Endometrium (tissue), 2 donors: ENCODE measurements at regions not wholly inside any gene's neighbourhood (a gene's known extent, or its start where the extent isn't known, plus 50 kb on each side); places are given as distances from the start of the nearest gene placed in this dataset.

Experiments
- FAIRE-seq: peaks from 2 replicates; lab custom pipeline; 2012; peaks lifted over from hg19 to GRCh38; lab: Jason Lieb, UNC
- donor health status: control.
- donor health status: control.

DNA sequence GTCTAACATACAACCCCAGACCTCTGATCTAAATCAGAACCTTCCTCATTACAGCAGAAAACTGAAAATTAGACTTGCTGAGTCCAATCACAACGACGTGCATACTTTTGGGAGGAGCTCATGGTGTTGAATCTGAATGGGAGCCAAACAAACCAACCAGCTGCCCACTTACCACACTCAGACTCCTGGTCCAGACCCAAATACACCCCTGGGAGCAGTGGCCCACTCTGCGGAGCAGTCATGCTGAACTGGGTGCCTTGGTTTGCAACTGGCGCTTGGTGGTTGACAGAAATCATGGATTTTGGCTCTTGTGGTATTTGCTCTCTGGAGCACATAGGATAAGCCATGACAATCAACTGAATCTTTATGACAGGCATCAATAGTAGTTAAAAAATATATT is 253.6 kb upstream of the TNP1 start:
- no peak for FAIRE-seq

DNA sequence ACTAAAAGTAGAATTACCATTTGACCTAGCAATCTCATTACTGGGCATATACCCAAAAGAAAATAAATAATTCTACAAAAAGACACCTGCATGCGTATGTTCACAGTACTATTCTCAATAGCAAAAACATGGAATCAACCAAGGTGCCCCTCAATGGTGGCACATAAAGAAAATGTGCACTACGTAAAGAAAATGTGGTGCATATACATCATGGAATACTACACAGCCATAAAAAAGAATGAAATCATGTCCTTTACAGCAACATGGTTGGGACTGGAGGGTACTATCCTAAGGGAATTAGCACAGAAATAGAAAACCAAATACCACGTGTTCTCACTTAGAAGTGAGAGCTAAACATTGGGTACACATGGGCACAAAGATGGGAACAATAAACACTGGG is 250.7 kb upstream of the TNP1 start:
- no peak for FAIRE-seq

DNA sequence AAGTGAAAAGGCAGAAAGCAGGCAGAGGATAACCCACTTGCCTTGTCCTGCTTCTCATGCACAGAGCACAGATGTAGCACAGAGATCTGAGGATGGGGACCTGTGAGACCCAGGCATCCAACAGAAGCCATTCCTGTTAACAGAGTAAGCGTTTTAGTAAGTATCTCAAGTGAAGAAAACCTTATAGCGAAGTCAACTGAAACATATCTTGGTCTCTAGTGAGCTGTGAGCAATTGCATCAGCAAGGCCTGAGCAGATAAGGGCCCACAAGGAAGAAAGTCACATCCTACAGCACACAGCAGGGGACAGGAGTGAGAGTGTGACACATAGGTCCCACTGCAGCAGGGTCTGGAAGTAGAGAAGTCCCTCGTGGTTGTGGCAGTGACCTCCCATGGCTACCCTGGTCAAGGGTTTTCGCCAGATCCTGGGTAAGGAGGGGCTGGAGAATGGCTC is 248.7 kb upstream of the TNP1 start:
- no peak for FAIRE-seq

DNA sequence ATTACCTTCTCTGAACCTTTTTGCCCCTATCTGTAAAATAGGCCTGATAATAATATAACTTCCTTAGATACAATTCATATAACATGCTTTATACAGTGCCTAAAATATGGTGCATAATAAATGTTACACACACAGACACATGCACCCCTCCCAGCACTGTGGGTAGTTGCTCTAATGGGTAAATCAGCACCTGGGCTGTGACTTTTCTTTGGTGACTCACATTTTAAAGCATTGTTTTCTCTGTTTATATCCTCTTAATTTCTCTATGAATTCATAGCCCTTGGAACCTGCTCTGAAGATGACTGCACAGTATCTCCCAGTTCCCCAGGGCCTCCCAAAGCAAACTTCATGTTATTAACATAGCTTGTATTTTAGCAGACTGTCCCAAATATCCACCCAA is 248.2 kb upstream of the TNP1 start:
- FAIRE-seq, result no peak

DNA sequence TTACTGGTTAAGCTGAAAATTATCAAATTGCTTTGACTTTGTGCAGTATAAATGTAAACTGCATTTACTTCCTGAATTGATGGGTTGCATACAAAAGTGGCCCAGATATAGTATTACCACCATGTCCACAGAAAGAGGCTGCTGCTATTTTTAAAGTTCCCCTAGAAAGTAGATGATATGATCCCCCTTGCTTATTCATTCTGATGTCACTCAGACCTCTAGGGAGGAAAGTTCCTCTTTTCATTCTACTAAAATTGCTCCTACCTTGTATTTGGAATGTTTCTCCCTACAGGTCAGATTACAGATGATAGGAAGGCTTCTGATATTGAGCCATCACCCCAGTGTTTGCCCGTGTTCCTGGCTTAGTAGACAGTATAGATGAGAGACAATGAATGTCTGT is 247.6 kb upstream of the TNP1 start:
- FAIRE-seq, result no peak

DNA sequence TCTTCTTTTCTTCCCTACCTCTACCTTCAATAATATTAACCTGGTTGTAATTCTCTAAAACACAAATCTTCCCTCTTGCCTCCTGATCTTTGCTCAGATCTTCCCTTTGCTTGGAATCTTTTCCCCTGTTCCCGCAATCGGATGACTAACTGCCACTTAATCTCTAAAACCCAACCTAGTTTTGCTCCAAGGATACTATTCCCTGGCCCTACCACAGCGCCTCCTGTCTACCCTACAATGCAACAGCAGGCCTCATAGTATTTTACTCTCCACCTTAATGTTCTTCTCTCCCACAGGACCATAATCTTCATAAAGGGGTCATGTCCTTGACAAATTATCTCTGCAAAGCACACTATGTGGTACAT is 246.8 kb upstream of the TNP1 start:
- FAIRE-seq, result no peak

DNA sequence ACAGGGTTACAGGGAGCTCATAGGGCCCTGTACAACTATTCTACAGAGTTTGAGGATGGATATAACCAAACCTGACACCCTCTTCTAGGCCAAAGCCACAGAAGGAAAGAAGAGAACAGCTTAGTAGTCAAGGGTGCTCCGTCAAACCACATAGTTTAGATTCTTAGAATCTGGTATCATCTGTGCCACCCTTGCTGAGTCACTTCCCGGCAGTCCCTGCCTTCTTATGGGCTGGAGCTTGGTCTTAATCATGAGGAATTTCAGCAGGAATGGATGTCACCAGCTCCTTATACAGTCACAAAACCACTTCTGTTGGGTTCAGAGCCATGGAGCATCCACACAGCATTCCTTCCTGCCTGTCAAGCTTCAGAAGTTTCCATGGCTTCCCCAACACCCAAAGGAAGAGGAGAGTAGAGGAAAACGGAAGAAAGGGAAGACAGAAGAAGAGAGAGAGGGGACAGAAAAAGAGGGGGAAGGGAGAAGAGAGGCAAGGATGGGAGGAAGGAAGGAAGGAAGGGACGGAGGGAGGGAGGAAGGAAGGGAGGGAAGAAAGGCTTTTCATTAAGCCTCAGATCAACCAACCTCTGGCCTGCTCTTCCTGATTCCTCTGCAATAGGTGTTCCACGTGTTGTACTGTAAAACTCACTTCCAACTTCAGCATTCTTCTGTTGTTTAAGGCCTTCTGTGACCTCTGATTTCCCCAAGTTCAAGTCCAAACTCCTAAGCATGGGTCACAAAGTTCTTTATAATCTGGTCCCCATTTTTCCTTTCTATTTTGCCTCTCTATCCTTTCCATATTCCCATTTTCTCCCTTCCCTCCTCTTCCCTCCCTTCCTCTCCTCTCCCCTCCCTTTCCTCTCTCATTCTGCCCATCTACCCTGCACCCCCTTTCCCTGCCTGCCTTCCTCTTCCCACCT is 246.1 kb upstream of the TNP1 start:
- FAIRE-seq, result no peak

DNA sequence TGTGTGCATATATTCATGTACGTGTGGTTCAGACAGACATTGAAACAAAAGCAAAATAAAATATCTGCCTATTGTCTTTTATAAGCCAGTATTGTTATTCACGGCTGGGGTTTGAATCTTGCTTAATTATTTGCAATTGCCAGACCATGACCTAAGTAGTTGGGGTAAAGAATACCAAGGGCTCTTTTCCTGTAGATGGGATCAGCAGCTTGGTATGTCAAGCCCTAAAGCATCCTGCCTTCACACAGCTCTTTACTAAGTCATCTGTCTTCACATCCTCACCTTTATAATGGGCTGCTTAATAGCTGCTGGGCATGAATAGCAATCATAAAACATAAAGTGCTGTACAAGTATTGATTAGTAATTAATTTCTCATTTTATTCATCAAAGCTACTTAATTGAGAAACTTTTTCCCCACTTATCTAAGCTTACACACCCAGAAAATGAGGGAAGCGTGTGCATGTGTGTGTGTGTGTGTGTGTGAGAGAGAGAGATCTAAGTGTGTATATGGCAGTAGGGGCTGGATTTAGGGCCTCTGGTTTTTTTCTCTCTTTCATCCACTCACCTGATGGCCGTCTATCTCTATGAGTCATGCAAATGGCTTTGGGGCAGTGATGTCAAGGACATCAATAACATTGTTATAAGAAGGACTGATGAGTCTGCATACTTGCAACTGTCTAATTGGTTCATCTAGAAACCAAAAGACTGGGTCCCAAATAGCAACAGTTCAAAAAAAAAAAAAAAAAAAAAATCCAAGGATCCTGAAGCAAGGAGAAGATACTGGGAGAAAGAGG is 244.1 kb upstream of the TNP1 start:
- no peak for FAIRE-seq

DNA sequence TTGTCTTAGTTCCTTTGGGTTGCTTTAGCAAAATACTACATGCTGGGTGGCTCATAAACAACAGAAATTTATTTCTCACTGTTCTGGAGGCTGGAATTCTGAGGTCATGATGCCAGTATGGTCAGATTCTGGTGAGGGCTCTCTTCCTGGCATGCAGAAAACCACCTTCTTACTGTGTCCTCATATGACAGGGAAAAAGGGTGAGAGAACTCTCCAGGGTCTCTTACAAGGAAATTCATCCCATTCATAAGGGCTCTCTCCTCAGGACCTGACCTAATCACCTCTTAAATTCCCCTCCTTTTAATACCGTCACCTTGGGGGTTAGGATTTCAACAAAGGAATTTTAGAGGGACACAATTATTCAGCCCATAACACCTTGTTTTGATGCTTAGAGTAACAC is 243.1 kb upstream of the TNP1 start:
- FAIRE-seq, result no peak

DNA sequence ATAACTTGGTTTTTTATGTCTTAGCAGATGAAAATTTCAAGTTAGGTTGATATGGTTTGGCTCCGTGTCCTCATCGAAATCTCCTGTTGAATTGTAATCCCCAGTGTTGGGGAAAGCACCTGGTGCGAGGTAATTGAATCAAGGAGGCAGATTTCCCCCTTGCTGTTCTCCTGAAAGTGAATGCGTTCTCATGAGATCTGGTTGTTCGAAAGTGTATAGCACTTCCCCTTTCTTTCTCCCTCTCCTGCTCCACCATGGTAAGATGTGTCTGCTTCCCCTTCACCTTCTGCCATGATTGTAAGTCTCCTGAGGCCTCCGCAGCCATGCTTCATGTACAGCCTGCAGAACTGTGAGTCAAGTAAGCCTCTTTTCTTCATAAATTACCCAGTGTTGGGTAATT is 242.1 kb upstream of the TNP1 start:
- FAIRE-seq, result no peak

DNA sequence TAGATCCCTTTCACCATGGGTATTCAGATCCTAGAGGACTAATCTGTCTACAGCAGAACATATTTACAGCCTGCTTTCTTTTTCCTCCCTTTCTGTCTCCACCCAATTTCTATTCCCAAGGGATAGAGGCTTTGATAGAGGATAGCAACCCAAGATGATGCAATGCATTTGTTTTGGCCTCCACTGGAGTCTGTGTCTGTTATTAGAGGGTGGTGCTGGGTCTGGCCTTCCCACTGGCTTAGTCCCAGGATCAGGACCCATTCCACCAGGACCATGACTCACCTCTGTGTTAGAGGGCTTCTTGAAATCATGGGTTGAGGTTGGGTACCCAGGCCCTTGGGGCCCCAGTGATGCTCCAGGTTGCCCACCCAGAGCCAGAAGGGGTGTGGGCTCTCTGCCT is 239.7 kb upstream of the TNP1 start:
- FAIRE-seq, result no peak

DNA sequence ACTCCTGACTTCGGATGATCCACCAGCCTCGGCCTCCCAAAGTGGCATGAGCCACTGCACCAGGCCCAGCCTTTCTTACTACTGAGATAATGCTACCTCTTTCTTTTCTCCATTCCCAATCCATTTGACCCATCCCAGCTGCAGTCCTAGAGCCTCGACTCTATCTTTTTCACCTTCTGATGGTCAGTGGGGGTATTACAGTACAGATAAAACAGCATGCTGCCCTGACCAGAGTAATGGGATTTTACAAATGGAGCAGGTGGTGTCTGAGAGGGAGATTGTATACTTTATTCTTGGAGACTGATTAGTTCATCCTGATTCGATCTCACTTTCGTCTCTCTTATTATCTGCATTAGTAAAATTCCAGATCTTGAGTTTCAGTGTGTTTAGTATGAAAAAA is 238.6 kb upstream of the TNP1 start:
- FAIRE-seq, result no peak

DNA sequence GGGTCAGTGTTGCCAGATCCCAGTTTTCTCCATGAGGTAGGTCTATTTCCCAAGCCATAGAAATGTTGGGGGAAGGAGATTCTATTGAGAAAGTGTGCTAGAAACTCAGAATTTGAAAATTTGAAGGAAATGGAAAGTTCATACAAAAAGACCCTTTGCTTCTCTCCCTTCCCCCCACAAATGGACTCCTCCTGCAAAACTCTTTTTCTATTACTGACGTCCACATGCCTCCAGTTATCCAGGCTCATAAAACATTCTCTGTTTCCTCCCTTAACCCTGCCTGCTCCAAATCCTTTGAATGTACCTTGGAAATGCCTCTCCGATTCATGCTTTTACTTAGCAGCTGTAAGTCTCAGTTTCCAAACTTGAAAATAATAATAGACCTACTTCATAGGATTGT is 237.5 kb upstream of the TNP1 start:
- no peak for FAIRE-seq

DNA sequence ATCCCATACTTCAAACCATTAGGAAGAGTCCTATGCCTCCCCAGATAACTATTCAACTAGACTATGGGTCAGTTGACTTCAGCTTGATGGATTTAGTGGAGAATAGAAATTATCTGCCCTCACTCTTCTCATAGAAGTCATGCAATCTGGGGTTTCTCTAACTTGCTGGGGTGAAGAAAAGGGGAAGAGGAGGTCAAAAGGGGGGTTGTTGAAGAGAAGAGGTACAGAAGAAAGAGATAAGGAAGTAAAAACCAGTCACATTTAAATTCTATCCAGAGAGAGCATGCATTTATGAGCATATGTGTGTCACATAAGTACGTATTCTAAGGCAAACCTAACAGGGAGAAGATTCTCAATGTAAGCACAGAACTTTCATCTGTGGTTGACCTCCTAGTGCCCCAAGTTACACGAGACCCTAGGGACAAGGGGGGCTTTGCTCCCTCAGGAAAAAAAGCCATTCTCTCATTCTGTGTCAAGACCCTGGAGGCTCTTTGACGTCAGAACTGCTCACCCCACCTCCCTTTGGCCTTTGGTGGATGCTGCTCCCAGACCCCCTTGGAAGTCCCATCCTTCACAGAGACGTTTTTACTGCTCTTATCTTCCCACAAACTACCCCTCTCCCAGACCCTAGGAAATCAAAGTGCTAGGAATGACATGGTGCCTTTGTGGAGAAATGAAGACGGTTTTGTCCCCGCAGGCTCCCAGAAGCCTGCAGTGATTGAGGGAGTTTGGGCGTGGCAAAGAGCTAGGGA is 236.8 kb upstream of the TNP1 start:
- FAIRE-seq, result no peak

DNA sequence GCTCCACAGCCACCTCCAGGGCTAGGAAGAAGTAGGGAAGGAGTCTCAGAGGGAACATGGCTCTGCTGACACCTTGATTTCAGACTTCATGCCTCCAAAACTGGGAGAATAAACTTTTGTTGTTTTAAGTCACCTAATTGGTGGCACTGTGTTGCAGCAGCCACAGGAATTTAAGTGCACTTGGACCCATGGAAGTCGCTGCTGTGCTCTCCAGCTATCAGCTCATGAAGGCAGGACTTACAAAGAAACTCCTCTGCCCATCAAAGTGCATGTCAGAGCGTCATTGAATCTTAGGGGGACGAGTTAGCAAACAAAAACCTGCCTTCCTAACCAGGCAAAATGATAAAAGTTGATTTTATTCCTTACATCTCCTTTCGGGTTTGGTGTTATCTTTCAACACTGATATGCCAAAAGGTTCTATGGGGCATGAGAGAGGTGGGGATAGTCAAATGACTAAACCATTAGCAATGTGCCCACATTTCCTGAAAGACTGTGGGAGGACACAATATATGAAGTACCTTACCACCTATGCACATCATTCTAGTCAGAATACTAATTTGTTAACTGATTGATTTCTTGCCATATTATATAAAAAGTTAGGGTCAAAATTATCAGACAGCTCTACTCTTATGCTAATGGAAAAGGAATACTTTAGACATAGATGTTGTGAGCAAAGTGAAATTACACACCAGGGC is 235.8 kb upstream of the TNP1 start:
- FAIRE-seq, result no peak

DNA sequence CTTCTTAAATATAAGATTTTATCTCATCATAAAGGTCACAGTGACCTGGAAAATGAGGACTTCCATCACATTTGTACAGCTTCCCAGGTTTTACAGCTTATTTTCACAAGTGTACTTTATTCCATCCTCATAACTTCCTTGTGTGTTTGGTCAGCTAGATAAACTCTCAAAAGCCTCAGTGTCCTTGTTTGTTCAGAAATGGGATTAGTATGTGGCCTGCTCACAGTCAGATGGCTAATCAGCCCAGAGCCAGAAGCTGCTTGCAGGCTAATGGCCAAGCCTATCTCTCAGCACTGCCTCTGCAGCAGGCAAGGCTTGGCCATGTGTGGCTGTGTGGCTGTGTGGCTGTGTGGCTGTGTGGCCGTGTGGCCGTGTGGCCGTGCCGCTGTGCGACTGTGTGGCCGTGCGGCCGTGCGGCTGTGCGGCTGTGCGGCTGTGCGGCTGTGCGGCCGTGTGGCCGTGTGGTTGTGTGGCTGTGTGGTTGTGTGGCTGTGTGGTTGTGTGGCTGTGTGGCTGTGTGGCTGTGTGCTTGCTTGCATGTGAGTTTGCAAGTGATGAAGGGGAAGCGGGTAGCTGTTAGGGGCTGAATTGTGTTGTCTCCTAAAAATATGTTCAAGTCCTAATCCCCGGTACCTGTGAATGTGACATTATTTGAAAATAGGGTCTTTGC is 233.0 kb upstream of the TNP1 start:
- FAIRE-seq, result peak; percentile 69

DNA sequence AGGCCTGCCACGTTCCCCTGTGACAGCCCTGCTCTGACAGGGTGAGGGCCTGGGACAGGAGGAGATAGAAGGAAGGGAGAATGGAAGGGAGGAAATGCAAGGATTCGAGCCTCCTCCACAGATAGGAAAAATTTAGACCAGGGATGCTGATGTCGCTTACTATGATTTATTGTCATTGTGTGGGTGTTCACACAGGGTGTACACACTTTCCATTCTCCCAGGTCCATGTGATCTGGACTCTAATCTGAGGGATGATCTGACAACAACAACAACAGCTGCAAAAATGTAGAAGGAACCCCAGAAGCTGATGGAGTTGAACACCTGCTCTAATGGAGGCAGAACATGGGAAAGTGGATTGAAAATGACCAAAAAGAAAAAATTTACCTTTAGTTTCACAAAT is 231.7 kb upstream of the TNP1 start:
- FAIRE-seq, result no peak

DNA sequence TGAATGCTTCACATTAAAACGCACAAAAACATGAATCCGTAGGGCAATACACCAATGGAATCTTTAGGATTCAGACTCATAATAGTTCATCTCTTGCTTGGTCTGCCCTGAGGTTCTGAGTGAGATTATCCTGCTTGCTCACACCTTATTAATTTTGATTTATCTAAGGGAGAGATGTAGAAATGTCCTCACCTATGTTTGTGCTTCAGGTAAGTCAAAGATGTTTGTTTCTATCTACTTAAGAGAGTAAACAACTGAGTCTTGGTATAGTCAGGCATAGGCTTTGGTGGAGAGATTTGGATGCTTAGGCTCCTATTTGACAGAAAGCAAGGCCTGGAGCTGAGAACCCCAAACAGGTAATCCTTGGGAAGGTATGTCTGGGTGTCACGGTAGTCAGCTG is 231.0 kb upstream of the TNP1 start:
- FAIRE-seq, result no peak

DNA sequence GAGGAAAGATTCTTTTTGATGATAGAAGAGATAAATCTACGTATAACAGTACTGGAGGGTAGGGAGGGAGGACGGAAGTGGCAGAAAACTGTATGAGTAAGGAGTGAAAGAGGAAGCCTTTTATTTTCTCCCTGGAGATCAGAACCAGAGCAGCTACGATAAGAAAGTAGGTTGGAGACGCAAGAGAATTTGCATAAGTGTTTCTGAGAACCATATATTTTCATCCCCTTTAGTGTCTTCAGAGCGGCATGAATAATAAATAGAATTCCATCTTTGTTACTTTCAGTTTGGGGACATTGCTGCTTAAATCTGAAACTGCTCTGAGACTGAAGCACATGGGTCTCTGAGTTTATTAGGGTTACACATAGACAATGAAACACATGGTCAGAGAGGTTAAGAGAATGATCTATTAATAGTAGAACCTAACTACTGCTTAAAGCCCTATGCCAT is 230.2 kb upstream of the TNP1 start:
- FAIRE-seq, result no peak

DNA sequence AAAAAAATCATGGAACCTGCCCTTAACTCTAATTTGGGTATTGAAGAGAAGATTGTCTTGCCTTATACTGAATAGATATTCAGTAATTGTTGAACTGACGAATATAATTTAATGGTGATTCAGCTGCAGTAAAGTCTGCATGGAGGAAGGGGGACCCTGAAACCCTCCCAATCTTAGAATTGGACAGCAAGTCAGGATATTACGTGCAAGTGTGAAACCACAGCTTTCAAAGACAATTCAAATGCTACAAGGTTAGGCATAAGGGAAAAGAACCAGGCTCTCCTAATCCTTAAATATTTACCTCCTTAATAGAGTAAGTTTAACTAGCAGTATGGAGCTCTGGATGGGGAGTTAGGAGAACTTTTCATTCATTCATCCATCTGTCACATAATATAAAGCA is 226.9 kb upstream of the TNP1 start:
- no peak for FAIRE-seq

DNA sequence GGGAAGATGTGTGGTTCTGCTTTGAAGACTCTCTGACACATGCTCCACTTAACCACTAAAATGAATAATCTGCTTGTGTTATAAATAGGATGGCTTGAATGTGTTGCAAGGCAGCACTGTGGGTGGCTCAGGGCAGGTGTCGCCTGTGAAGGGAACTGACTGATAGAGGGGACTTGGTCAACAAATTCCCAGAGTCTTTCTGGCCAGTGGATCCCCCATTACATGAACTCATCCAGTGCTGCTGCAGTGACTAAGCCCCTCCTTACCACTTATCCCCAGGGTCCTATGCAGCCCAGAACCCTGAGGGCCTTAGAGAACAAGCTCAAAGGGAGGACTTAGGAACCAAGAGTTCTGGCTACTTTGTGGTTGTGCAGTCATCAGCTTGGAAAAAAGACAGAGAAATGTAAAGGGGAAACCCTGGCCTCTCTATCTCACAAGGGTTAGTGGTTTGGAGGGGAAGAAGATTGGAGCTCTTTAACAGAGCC is 226.2 kb upstream of the TNP1 start:
- no peak for FAIRE-seq
